ENCODE measurements at regions not wholly inside any gene's neighbourhood (a gene's known extent, or its start where the extent isn't known, plus 50 kb on each side); places are given as distances from the start of the nearest gene placed in this dataset.

GRCh38 chr2:236908439-236909192 is 177.1 kb upstream of the COPS8 start:
- intact Hi-C loops (cut with DNase I) = no loop called here
- 76 to 79% methylated on average over 15 to 16 of the region's 16 CpGs for WGBS, 2 donors
- Histone ChIP-seq H3K27me3 (no peaks in the 10 kb centered on the region), H3K27ac (no peak overlapping the region), H3K4me1 (no peaks in the 10 kb centered on the region), H3K36me3 (replicated peaks in 1 of 2; ENCODE audit: insufficient read depth in 1 of 2, low read depth in 2 of 2) (no peaks in the 10 kb centered on the region), H3K4me3 (no peak overlapping the region), H3K9me3 (no peaks in the 10 kb centered on the region)
- TF ChIP-seq POLR2A (IDR thresholded peaks at IDR 0.05) = no peak
- TF ChIP-seq, protein P1, sequence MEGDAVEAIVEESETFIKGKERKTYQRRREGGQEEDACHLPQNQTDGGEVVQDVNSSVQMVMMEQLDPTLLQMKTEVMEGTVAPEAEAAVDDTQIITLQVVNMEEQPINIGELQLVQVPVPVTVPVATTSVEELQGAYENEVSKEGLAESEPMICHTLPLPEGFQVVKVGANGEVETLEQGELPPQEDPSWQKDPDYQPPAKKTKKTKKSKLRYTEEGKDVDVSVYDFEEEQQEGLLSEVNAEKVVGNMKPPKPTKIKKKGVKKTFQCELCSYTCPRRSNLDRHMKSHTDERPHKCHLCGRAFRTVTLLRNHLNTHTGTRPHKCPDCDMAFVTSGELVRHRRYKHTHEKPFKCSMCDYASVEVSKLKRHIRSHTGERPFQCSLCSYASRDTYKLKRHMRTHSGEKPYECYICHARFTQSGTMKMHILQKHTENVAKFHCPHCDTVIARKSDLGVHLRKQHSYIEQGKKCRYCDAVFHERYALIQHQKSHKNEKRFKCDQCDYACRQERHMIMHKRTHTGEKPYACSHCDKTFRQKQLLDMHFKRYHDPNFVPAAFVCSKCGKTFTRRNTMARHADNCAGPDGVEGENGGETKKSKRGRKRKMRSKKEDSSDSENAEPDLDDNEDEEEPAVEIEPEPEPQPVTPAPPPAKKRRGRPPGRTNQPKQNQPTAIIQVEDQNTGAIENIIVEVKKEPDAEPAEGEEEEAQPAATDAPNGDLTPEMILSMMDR (IDR thresholded peaks at IDR 0.05) = no peak
- ATAC-seq (no peak), DNase-seq (no peak)

DNA sequence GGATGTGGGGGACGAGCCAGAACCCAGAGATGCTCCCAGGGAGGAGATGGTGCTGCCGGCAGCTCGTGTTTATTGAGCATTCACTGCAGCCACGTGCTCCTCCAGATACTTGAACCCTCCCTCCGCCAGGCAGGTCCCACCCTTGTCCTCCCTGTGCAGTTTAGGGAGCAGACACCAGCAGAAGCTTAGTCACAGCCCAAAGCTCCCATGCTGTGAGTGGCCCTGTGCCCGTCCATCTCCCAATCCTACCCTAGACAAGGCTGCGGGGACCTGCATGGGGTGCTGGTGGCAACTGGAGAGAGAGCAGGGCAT is 176.5 kb upstream of the COPS8 start:
- no peaks in the 10 kb centered on the region for H3K27me3 ChIP-seq
- H3K36me3 ChIP-seq (replicated peaks in 1 of 2; ENCODE audit: insufficient read depth in 1 of 2, low read depth in 2 of 2) = no peaks in the 10 kb centered on the region
- intact Hi-C loops (cut with DNase I) = no loop called here
- DNase-seq (no peak), ATAC-seq (no peak)
- H3K27ac ChIP-seq = no peak overlapping the region
- H3K4me1 ChIP-seq = no peaks in the 10 kb centered on the region
- no peak for TF ChIP-seq POLR2A (IDR thresholded peaks at IDR 0.05)
- TF ChIP-seq, protein P1 (IDR thresholded peaks at IDR 0.05) = no peak
- no peaks in the 10 kb centered on the region for H3K9me3 ChIP-seq
- 80 to 85% methylated on average over 6 to 7 of the region's 7 CpGs for WGBS, 2 donors
- no peak overlapping the region for H3K4me3 ChIP-seq

- Histone ChIP-seq H3K4me3 (no peak overlapping the region), H3K27me3 (no peaks in the 10 kb centered on the region), H3K36me3 (replicated peaks in 1 of 2; ENCODE audit: insufficient read depth in 1 of 2, low read depth in 2 of 2) (no peaks in the 10 kb centered on the region), H3K27ac (no peak overlapping the region), H3K4me1 (no peaks in the 10 kb centered on the region), H3K9me3 (no peaks in the 10 kb centered on the region)
- TF ChIP-seq, protein P1 (IDR thresholded peaks at IDR 0.05) = no peak
- TF ChIP-seq POLR2A (IDR thresholded peaks at IDR 0.05) = no peak
- intact Hi-C loops (cut with DNase I) = no loop called here
- ATAC-seq (no peak), DNase-seq (no peak)
- 86 to 88% methylated on average over 7 of the region's 7 CpGs for WGBS, 2 donors
Measured at GRCh38 chr2:236909802-236910201, 175.9 kb upstream of the COPS8 start.

DNA sequence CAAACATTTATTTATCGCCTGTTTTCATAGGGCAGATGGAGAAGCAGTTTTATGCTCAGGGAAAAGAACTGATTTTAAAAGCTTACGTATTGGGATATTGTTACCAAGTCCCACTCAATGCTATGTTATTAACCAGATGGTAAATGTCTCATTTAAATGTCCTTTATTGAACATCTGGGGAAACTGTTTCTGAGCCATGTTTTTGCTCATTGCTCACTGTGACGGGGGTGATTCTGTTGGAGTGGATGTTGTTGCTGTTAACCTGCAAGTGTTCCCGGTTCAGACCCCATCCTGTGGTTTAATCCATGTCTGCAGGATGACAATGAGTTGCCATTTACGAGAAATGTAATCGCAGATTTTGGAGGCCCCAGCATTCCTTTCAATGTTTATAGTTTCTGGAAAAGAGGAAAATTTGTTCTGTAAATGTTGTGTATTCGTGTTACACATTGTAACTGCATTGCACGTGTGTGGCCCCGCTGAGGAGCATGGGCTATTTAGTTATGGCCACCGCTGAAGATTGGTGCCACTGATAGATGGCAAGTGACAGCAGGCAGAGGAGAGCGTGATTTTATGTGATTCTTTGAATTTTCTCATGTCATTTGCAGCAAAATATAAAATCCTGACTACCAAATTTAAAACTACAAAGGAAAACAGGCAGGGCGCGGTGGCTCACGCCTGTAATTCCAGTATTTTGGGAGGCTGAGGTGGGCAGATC is 174.8 kb upstream of the COPS8 start:
- no peaks in the 10 kb centered on the region for H3K9me3 ChIP-seq
- no peaks in the 10 kb centered on the region for H3K36me3 ChIP-seq (replicated peaks in 1 of 2; ENCODE audit: insufficient read depth in 1 of 2, low read depth in 2 of 2)
- no peaks in the 10 kb centered on the region for H3K4me1 ChIP-seq
- H3K27me3 ChIP-seq = no peaks in the 10 kb centered on the region
- intact Hi-C loops (cut with DNase I) = no loop called here
- no peak for ATAC-seq
- TF ChIP-seq POLR2A (IDR thresholded peaks at IDR 0.05) = no peak
- TF ChIP-seq, protein P1 (IDR thresholded peaks at IDR 0.05) = no peak
- DNase-seq = no peak
- H3K27ac ChIP-seq = no peak overlapping the region
- WGBS, 2 donors = 90 to 92% methylated on average over 14 of the region's 14 CpGs
- no peak overlapping the region for H3K4me3 ChIP-seq

Data from body of pancreas (tissue), 4 donors.